NAMALWA (cell line): ENCODE measurements at regions not wholly inside any gene's neighbourhood (a gene's known extent, or its start where the extent isn't known, plus 50 kb on each side); places are given as distances from the start of the nearest gene placed in this dataset.

Source experiments
- DNase-seq: peaks from one replicate; pipeline ENCODE4 v3.0.0-alpha.2; 2015; ENCODE audit warnings: low spot score

DNA sequence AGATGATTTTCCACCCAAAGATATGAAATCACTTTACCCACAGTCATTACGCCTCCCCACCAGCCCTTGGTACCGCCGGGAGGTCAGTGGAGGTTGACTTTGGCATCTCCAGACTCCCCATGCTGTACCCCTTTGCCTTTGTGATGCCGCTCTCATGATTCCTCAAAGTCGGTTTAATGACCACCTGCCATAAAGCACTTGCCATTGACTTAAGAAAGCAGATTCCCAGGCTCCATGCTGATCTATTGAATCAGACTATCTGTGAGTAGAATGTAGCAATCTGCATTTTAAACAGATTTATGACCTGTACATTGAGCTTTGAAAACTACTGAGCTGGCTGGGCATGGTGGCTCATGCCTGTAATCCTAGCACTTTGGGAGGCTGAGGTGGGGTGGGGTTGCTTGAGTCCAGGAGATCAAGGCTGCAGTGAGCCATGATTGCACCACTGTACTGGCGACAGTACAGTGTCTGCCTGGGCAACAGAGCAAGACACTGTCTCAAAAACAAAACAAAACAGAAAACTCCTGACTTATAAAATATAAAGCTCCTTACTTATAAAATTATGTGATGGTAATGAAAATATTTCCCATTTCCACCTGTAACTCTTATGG, 235.2 kb downstream of the KLF5 start:
- DNase-seq = no peak

DNA sequence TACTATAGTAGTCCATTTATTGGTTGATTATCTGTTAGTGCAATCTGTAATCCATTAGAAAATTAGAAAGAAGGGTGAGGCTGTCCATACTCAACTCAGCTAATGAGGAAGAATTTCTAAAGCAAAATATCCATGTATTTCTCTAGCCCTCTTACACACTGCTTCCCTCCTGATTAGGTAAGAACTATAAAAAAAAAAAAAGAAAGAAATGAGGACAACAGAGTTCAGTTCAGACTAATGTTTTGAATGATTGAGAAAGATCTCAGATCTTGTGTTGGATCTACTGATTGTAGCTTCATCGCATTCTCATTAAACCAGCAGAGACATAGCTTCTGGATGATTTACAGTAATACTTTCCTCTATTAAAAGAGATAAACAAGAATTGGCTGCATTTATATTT, 233.3 kb downstream of the KLF5 start:
- no peak for DNase-seq

DNA sequence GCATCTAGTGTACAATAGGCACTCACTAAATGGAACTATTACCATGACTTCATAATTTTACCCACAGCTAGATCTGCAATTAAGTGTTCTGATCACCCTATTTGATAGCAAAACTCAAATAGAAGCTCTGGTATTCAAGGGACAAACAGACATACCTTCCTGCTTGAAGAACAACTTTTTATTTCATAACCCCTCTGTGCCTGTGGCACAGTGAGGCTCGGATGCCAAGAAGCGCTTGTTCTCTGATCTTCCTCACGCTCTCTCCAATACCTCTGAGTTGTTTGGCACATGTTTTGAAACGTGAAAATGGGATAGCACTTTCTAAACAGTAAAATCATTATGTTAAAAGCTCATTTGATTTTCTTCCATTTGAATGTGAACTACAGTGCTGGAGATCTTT, 232.0 kb downstream of the KLF5 start:
- no peak for DNase-seq

DNA sequence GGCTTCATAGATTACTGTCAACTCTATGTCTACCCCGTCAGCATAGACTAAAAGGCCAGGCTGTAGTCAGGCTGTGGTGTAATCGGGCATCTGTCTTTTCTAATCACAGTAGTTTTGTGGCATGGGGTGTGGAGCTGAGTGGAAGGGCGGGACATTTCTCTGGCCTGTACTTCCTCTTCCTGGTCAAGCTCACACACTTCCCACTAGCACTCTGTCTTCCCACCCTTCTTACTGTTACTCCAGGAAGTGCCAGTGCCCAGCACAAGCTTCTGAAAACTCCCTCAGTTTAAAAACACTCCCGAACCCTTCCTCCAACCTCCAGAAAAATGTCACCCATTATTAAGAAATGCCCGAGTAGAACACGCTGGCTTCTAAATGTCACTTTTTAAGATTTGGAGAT, 229.8 kb downstream of the KLF5 start:
- no peak for DNase-seq

DNA sequence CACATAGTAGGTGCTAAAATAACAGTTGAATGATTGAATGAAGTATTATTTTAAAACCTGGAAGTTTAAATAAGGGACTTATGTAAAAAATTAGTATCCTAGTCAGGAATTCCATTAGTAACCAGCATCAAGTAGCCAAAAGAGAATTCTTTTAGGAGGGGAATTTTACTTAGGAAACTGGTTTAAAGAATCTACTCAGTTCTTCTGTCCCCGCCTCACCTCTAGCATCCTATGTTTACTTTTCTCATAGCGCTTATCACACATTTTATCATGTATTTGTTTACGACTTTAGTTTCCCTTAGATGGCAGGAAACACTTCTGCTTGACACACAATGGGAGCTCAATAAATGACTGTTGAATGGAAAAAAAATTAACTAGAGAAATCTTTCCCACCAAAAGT, 229.0 kb downstream of the KLF5 start:
- DNase-seq = no peak

DNA sequence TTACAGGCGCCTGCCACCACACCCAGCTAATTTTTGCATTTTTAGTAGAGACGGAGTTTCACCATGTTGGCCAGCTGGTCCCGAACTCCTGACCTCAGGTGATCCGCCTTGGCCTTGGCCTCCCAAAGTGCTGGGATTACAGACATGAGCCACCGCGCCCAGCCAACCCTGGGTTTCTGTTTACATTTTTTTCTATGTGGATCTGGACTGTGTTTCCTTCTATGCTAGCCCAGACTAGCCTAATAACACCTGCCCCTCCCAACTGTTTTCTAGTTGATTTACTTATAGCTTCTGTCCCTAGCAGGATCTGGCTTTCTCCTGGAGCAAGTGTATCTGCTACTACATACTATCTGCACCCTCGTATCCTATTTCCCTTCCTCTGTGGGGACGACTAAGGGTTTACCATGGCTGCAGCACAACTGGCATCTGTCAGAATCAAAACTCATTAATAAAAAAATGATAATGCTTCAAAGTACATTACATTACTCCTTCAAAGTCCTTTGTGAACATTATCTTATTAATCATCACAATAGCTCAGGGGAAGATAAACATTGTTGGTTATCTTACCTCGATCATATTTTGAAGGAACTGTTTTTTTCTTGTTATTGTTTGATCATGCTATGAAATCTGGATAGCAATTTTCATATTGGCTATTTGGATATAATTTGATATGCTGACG, 228.3 kb downstream of the KLF5 start:
- no peak for DNase-seq

DNA sequence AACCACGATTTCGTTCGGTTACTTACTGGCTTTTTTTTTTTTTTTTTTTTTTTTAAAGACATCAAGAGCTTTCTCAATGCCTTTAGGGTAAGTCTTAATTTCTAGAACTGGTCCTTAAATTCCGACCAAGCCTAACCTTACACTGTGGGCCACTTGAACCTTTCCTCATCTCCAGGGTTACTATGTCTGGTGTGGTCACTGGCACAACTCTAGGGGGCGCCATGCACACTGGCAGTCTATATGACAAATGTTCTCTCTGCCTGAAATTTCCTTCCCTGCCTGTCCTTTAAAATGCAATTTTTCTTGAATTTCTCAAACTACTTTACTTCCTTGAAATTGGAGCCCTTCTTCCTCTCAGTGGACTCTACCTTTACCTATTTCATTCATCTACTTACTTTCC, 227.4 kb downstream of the KLF5 start:
- no peak for DNase-seq

DNA sequence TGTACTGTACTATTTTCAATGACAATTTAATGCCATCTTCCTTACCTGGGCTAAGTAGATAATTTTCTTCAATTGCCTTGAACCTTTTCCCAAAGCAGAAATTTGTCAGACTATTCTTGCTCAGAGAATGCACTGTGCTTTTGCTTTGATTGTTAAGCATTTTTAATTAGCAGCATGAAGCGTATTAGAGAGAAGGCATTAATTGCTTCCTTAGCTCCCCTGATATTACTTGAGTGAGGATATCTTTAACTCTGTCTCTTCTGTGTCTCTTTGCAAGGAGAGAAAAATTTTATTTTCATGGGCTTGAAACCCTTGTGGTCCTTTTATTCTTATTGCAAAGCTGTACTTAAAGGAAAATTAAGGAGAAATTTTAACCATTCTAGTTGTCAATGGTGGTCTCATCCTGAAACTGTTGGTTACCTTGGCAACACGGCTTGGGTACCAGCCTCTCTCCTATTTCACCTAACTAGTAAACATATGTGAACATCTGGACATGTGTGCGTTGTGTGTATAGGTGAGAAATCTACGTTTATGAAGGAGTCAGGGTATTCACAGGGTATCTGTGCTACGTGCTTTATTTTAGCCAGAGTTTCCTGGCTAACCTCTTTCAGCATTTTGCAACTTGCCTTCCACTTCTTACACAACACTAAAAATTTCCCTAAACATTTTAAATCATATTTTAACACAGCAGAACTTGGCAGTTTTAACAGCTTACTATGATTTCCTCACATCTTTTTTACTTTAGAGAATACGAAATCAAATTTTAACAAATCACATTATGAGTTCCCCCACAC, 225.5 kb downstream of the KLF5 start:
- no peak for DNase-seq

DNA sequence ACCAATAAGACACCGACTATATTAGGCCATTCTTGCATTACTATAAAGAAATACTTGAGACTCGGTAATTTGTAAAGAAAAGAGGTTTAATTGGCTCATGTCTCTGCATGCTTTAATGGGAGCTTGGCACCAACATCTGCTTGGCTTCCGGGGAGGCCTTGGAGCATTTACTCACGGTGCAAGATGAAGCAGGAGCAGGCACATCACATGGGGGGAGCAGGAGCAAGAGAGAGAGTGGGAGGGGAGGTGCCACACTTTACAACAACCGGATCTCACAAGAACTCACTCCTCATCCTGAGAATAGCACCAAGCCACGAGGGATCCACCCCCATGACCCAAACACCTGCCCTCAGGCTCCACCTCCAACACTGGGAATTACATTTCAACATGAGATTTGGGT, 224.8 kb downstream of the KLF5 start:
- DNase-seq = no peak

DNA sequence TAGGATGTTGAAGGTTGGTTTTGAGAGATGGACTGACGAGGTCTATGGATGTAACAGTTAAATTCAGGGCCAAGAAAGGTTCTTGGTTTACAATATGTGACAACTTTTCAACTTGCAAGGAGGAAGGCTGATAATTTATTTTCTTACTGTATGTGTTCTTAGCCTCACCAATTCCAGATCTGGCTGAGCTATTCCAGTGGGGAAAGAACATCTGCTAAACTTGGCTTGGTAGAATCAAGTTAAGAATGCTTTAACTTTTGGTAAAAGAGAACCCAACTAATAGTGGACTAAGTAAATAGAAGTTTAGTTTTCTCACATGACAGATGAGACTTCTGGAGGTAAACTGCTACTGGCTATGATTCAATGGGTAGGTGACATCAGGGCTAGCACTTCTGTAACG, 222.9 kb downstream of the KLF5 start:
- no peak for DNase-seq

DNA sequence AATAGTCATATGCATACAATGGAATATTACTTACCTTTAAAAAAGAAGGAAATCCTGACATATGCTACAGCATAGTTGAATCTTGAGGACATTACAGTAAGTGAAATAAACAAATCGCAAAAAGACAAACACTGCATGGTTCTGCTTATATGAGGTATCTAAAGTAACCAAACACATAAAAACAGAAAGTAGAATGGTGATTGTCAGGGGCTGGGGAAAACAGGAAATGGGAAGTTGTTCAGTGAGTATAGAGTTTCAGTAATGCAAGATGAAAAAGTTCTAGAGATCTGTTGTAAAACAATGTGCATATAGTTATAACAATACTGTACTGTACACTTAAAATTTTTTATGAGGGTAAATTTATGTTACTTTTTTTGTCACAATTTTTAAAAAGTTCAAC, 219.4 kb downstream of the KLF5 start:
- no peak for DNase-seq

DNA sequence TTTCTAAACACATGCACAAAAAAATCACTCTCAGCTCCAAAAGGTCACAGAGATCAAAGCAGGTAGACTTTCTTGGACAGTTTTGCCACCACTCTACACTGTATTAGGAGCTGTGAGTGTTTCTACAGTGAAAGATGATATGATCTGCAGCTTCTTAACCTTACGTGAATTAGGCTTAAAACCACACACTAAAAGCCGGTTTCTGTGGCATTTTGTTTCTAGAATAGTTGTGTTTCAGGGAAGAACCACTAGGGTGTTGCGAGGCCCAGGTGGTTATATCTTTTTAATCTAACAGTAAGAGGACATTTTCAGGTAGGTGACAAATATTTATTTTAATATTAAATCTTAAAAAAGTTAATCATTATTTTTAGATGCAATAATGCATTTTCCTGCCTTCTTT, 216.4 kb downstream of the KLF5 start:
- DNase-seq = no peak

DNA sequence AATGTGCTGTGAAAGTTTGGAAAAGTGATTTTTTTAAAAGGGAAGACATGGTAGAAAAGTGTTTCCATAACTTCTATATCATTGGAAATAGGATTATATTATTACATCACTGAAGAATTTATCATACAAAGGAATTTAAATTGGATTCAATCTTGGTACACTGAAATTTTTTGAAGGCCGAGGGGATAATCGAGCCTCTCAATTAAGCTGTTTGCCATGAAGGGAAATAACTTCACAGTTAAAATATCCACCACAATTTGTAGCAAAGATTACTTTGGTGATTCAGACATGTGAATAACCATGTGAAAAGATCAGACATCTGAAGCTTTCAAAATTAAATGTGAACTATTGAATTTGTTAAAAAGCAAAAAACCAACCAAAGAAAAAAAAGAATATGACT, 215.3 kb downstream of the KLF5 start:
- DNase-seq = no peak

DNA sequence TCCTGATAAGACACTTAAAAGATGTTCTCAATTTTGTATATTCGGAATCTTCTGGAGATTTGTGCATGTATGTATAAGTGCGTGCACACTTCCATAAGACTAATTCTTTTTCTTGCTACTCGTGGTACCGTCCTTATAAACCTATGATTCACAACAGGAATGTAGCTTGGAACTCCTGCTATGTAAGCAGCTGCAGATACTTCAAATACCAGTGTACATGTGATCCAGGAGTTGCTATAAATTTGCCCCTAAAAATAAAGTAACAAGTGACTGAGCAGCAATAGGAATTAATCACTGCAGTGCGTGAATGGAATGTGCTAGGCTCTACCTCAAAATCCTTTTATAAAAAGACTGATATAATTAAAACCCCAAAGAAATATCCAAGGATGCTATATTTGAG, 214.9 kb downstream of the KLF5 start:
- DNase-seq = no peak

DNA sequence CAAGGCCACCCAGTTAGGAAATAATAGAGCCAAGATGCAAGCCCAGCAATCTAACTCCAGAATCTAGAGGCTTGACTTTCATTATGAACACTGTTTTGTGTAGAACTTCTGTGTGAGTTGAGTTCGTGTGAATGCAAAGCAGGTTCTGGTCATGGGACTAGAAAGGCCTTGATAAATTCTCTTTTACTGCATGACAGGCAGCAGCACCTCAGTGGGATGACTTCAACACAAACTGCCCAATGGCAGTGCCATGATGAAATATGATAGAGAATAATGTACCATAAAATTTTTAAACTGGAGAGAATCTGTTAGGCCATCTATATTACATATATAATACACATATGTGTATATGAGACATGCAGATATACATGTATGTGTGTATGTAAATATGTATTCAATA, 214.5 kb downstream of the KLF5 start:
- no peak for DNase-seq

DNA sequence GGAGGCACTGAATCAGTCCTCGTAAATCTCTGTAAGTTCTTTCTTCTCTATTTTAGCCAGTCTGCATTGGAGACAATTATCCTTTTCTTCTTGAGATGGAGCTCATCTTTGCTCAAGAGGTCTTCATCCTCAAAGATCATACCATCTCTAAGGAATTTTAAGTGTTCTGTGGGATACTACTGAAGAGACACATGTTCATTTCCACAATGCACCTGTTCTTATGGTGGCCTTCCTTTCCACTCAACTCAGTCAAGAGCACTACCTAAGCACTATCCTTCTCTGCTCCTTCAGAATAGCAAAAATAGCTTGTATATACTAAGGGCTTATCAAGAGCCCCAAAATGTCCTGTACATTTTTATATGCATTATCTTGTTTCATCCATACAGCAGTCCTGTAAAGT, 214.0 kb downstream of the KLF5 start:
- no peak for DNase-seq

DNA sequence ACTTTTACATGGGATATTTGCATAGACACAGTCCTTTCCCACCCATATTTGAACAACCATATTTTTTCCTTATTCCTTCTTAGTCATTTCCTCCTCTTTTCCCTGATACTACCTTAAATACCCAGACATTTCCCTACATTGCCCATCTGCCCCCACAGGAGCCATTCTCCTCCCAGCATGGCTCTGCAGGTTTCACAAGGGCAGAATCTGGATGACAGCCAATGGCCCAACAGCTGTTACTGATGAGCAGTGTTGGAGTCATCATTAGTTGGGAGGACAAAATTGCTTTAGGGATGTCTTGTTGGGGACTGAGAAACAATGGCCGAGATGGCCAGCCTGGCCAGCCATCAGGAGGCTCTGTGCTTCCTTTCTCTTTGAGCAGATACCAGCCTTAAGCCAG, 209.5 kb downstream of the KLF5 start:
- no peak for DNase-seq

DNA sequence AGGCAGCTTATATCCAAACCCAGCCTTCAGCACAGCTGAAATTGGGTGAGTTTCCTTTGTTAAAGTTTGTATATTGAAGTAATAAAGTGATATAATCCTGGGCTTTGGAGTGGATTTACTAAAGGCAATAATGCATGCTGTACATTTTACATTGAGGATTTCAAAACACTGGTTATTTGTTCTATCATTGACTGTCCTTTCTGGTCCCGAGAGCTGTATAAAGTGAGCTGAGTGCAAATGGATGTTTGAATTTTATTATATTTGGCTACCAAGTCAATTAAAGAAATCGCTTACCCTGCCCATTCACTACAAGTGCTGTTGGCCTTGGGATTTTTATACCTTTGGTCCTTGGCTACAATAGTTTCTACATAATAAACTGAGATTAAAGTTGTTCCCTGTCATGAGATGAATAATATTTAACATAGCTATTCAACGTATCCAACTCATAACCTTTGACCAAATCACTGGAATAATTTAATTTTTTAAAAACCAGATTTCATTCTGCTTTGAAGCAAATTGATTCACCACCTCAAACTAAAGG, 207.9 kb downstream of the KLF5 start:
- no peak for DNase-seq

DNA sequence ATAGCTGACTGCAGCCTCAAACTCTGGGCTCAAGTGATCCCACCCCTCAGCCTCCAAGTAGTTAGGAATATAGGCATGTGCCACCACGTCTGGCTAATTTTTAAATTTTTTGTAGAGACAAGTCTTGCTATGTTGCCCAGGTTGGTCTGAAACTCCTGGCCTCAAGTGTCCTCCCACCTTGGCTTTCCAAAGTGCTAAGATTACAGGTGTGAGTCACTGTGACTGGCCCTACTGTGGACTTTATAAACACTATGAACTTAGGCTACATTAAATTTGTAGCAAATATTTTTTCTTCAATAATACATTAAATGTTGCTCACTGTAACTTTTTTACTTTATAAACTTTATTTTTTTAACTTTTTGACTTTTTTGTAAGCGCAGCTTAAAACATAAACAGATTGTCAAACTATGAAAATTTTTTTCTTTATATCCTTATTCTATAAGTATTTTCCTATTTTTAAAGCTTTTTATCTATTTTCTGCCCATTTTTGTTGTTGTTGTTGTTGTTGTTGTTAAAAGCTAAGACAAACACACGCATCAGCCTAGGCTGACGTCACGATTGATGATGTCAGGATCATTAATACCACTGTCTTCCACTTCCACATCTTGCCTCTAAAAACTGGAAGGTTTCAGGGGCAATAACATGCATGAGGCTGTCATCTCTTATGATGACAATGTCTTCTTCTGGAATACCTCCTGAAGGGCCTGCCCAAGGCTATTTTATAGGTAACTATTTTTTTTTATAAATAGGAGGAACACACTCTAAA, 204.2 kb downstream of the KLF5 start:
- no peak for DNase-seq

DNA sequence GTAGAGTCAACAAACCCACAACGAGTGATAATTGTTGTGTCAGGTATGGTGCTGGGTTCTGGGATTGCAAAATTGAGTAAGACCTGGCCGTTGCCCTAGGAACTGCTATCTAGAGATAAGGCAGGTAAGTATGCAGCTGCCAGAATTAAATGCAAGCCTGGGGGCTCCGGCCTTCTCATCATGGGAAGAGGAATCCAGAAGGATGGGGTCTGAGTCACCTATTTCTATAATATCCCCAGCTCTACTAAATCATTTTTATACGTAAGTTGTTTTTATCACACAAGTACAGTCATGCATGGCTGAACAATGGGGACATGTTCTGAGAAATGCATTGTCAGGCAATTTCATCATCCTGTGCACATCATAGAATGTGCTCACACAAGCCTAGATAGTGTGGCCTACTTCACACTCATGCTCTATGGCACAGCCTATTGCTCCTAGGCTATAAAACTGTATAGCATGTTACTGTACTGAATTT, 203.0 kb downstream of the KLF5 start:
- DNase-seq = no peak

DNA sequence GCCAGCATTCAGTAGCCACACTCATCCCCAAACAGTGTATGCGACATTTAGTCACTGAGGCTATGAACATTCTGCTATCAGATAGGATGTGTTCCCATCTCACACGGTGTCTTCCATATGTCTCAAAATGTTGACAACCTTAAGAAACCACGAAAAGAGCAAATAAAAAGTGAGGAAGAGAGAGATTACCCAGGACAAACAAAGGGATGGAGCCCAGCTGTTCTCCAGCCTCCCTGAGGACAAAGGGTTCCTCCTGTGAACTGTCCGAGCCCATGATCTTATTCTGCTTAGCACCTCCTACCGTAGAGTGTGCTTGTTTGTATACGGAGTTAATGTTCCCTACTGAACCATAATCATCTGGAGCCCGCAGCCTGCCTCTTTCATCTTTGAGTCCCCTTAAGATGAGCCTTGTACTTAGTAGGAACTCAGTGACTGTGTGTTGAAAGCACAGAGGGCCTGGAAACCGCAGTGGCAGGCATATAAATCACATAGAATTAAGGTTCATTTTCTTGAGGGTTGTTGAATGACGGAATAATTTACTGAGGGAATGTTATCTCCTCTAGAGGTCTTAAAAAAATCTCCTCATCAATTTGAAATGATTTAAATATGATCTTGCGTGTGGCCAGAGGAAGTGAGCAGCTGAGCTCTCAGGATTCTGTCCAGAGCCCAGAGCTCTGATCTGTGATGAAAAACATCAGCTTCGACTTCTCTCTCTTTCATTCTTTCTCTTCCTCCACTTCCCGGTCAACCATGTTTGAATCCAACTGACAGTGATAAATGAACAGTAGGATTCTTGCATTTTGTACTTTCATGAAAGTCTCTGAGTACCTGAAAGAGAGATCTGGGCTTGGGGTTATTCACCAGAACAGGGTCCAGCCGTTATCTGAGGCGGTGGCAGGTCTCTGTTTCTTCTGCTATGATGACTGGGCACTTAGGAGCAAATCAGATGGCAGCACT, 200.5 kb downstream of the KLF5 start:
- DNase-seq = no peak
